SK-N-SH treated with all-trans-retinoic acid at 6 μM for 48 hours (cell line): ENCODE measurements at regions not wholly inside any gene's neighbourhood (a gene's known extent, or its start where the extent isn't known, plus 50 kb on each side); places are given as distances from the start of the nearest gene placed in this dataset.

Experiments
- ATAC-seq: fragments of 200-7000 bp; cut with Tn5 transposase; 3 replicates; pipeline ENCODE4 v1.9.1; 2020; ENCODE audit warnings: mild to moderate bottlenecking, moderate library complexity
- ARNTL ChIP-seq: fragments of 450-650 bp; formaldehyde crosslinking; IDR thresholded peaks from 2 replicates; pipeline ENCODE4 v1.5.0; 2020; ENCODE audit warnings: low read depth, mild to moderate bottlenecking, moderate library complexity, borderline replicate concordance
- BACH2 ChIP-seq: fragments of 250-450 bp; sonication (Bioruptor Pico); IDR thresholded peaks from 2 replicates; pipeline ENCODE4 v1.9.0; 2021; ENCODE audit warnings: mild to moderate bottlenecking, borderline replicate concordance
- CSDC2 ChIP-seq: fragments of 250-450 bp; sonication (Bioruptor Pico); IDR thresholded peaks from 2 replicates; pipeline ENCODE4 v1.5.0; 2020; ENCODE audit warnings: mild to moderate bottlenecking, moderate library complexity
- ESRRG ChIP-seq: fragments of 250-450 bp; sonication (Bioruptor Pico); IDR thresholded peaks from 2 replicates; pipeline ENCODE4 v1.6.1; 2021; ENCODE audit warnings: mild to moderate bottlenecking
- GLIS3 ChIP-seq: fragments of 250-450 bp; sonication (Bioruptor Pico); IDR thresholded peaks from 2 replicates; pipeline ENCODE4 v1.5.0; 2020; ENCODE audit warnings: mild to moderate bottlenecking, moderate library complexity
- ISL1 ChIP-seq: fragments of 250-450 bp; sonication (Bioruptor Pico); IDR thresholded peaks from 2 replicates; pipeline ENCODE4 v2.1.2; 2022; ENCODE audit warnings: mild to moderate bottlenecking, moderate library complexity
- OSR1 ChIP-seq: fragments of 250-450 bp; sonication (Bioruptor Pico); IDR thresholded peaks from 2 replicates; pipeline ENCODE4 v1.8.0; 2022; ENCODE audit warnings: moderate library complexity, mild to moderate bottlenecking, inconsistent platforms
- PPARA ChIP-seq: fragments of 250-450 bp; sonication (Bioruptor Pico); IDR thresholded peaks from 2 replicates; pipeline ENCODE4 v1.5.0; 2020; ENCODE audit warnings: mild to moderate bottlenecking, borderline replicate concordance
- RARB ChIP-seq: fragments of 250-450 bp; sonication (Bioruptor Pico); IDR thresholded peaks from 2 replicates; pipeline ENCODE4 v1.8.0; 2021; ENCODE audit warnings: mild to moderate bottlenecking, moderate library complexity
- SNAI2 ChIP-seq: fragments of 250-450 bp; sonication (Bioruptor Pico); IDR thresholded peaks from 2 replicates; pipeline ENCODE4 v1.5.0; 2020; ENCODE audit warnings: mild to moderate bottlenecking, moderate library complexity
- TCF4 ChIP-seq: fragments of 250-450 bp; sonication (Bioruptor Pico); IDR thresholded peaks from 2 replicates; pipeline ENCODE4 v1.8.0; 2021; ENCODE audit warnings: mild to moderate bottlenecking, moderate library complexity, borderline replicate concordance
- ZC3H10 ChIP-seq: fragments of 250-450 bp; sonication (Bioruptor Pico); IDR thresholded peaks from 2 replicates; pipeline ENCODE4 v1.5.1; 2021; ENCODE audit warnings: mild to moderate bottlenecking, moderate library complexity
- ZFP3 ChIP-seq: fragments of 250-450 bp; sonication (Bioruptor Pico); IDR thresholded peaks from 2 replicates; pipeline ENCODE4 v1.5.0; 2020; ENCODE audit warnings: mild to moderate bottlenecking, moderate library complexity
- ZNF565 ChIP-seq: fragments of 450-650 bp; formaldehyde crosslinking; conservative IDR thresholded peaks from 2 replicates; pipeline ENCODE4 v1.5.0; 2020; ENCODE audit warnings: low read depth, mild to moderate bottlenecking, moderate library complexity
- ZNF8 ChIP-seq: fragments of 450-650 bp; formaldehyde crosslinking; IDR thresholded peaks from 2 replicates; pipeline ENCODE4 v1.5.0; 2020; ENCODE audit warnings: mild to moderate bottlenecking, moderate library complexity
- TF ChIP-seq, protein P1 (sequence below): fragments of 250-450 bp; sonication (Bioruptor Pico); IDR thresholded peaks from 2 replicates; pipeline ENCODE4 v1.5.1; 2020; ENCODE audit warnings: low read depth, mild to moderate bottlenecking, moderate library complexity
- TF ChIP-seq, protein P2 (sequence below): fragments of 250-450 bp; sonication (Bioruptor Pico); IDR thresholded peaks from 2 replicates; pipeline ENCODE4 v1.8.0; 2021; ENCODE audit warnings: low read depth, mild to moderate bottlenecking, moderate library complexity, borderline replicate concordance
- TF ChIP-seq, protein P3 (sequence below): fragments of 250-450 bp; sonication (Bioruptor Pico); IDR thresholded peaks from 2 replicates; pipeline ENCODE4 v1.8.0; 2020; ENCODE audit warnings: mild to moderate bottlenecking, moderate library complexity, borderline replicate concordance
- TF ChIP-seq, protein P4 (sequence below): fragments of 250-450 bp; sonication (Bioruptor Pico); IDR thresholded peaks from 2 replicates; pipeline ENCODE4 v1.5.0; 2020; ENCODE audit warnings: mild to moderate bottlenecking, moderate library complexity
- TF ChIP-seq, protein P5 (sequence below): fragments of 250-450 bp; sonication (Bioruptor Pico); IDR thresholded peaks from 2 replicates; pipeline ENCODE4 v1.5.1; 2021; ENCODE audit warnings: mild to moderate bottlenecking, moderate library complexity

DNA sequence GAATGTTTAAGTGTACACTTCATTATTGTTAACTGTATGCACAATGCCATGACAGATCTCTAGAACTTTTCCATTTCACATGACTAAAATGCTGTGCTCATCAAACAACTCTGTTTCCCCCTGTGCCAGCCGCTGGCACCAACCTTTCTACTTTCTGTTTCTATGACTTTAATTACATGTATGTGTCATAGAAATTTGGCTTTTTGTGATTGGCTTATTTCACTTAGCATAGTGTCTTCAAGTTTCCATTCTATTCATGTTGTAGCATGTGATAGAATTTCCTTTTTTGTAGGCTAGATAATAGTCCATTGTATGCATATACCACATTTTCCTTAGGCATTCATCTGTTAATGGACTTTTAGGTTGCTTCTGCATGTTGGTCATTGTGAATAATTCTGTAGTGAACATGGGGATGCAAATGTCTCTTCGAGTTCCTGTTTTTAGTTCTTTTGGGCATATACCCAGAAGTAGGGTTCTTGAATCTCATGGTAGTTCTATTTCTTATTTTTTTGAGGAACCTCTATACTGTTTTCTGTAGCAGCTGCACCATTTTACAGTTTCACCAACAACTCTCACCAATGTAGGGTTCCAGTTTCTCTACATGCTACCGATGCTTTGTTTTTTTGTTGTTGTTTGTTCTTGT lies 184.4 kb upstream of the DMRT1 start (continued):
- TF ChIP-seq, protein P1, sequence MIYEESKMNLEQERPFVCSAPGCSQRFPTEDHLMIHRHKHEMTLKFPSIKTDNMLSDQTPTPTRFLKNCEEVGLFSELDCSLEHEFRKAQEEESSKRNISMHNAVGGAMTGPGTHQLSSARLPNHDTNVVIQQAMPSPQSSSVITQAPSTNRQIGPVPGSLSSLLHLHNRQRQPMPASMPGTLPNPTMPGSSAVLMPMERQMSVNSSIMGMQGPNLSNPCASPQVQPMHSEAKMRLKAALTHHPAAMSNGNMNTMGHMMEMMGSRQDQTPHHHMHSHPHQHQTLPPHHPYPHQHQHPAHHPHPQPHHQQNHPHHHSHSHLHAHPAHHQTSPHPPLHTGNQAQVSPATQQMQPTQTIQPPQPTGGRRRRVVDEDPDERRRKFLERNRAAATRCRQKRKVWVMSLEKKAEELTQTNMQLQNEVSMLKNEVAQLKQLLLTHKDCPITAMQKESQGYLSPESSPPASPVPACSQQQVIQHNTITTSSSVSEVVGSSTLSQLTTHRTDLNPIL = no peak
- TF ChIP-seq PPARA (CRISPR knock-in tag) (no peak), ARNTL (CRISPR knock-in tag) (no peak), GLIS3 (CRISPR knock-in tag) (no peak), CSDC2 (CRISPR knock-in tag) (no peak)
- TF ChIP-seq, protein P2, sequence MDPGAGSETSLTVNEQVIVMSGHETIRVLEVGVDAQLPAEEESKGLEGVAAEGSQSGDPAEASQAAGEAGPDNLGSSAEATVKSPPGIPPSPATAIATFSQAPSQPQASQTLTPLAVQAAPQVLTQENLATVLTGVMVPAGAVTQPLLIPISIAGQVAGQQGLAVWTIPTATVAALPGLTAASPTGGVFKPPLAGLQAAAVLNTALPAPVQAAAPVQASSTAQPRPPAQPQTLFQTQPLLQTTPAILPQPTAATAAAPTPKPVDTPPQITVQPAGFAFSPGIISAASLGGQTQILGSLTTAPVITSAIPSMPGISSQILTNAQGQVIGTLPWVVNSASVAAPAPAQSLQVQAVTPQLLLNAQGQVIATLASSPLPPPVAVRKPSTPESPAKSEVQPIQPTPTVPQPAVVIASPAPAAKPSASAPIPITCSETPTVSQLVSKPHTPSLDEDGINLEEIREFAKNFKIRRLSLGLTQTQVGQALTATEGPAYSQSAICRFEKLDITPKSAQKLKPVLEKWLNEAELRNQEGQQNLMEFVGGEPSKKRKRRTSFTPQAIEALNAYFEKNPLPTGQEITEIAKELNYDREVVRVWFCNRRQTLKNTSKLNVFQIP = no peak
- TF ChIP-seq, all 23 proteins: peak for 0

DNA sequence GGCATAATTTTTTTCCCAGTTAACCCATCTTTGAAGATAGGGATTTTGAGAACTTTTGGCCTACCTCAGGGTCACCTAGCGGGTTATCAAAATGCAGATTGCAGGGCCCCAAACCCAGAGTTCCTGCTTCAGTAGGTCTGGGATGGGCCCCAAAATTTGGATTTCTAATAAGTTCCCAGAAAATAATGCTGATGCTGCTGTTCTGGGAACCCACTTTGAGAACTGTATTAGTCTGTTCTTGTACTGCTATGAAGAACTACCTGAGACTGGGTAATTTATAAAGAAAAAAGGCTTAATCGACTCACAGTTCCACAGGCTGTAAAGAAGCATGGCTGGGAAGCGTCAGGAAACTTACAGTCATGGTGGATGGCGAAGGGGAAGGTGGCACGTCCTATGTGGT lies 182.2 kb upstream of the DMRT1 start:
- no peak for TF ChIP-seq ZFP3 (CRISPR knock-in tag)
- TF ChIP-seq TCF4 (CRISPR knock-in tag) = no peak
- TF ChIP-seq ARNTL (CRISPR knock-in tag) = no peak
- TF ChIP-seq PPARA (CRISPR knock-in tag) = no peak
- no peak for TF ChIP-seq SNAI2 (CRISPR knock-in tag)
- TF ChIP-seq, protein P3, sequence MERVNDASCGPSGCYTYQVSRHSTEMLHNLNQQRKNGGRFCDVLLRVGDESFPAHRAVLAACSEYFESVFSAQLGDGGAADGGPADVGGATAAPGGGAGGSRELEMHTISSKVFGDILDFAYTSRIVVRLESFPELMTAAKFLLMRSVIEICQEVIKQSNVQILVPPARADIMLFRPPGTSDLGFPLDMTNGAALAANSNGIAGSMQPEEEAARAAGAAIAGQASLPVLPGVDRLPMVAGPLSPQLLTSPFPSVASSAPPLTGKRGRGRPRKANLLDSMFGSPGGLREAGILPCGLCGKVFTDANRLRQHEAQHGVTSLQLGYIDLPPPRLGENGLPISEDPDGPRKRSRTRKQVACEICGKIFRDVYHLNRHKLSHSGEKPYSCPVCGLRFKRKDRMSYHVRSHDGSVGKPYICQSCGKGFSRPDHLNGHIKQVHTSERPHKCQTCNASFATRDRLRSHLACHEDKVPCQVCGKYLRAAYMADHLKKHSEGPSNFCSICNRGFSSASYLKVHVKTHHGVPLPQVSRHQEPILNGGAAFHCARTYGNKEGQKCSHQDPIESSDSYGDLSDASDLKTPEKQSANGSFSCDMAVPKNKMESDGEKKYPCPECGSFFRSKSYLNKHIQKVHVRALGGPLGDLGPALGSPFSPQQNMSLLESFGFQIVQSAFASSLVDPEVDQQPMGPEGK (CRISPR knock-in tag) = no peak
- no peak for TF ChIP-seq ZC3H10
- TF ChIP-seq BACH2 (CRISPR knock-in tag) = no peak
- TF ChIP-seq, protein P4, sequence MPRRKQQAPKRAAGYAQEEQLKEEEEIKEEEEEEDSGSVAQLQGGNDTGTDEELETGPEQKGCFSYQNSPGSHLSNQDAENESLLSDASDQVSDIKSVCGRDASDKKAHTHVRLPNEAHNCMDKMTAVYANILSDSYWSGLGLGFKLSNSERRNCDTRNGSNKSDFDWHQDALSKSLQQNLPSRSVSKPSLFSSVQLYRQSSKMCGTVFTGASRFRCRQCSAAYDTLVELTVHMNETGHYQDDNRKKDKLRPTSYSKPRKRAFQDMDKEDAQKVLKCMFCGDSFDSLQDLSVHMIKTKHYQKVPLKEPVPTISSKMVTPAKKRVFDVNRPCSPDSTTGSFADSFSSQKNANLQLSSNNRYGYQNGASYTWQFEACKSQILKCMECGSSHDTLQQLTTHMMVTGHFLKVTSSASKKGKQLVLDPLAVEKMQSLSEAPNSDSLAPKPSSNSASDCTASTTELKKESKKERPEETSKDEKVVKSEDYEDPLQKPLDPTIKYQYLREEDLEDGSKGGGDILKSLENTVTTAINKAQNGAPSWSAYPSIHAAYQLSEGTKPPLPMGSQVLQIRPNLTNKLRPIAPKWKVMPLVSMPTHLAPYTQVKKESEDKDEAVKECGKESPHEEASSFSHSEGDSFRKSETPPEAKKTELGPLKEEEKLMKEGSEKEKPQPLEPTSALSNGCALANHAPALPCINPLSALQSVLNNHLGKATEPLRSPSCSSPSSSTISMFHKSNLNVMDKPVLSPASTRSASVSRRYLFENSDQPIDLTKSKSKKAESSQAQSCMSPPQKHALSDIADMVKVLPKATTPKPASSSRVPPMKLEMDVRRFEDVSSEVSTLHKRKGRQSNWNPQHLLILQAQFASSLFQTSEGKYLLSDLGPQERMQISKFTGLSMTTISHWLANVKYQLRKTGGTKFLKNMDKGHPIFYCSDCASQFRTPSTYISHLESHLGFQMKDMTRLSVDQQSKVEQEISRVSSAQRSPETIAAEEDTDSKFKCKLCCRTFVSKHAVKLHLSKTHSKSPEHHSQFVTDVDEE (CRISPR knock-in tag) = no peak
- TF ChIP-seq RARB (CRISPR knock-in tag) = no peak
- no peak for TF ChIP-seq CSDC2 (CRISPR knock-in tag)
- TF ChIP-seq ISL1 = no peak
- no peak for TF ChIP-seq ZNF8
- TF ChIP-seq GLIS3 (CRISPR knock-in tag) = no peak
- TF ChIP-seq, protein P5, sequence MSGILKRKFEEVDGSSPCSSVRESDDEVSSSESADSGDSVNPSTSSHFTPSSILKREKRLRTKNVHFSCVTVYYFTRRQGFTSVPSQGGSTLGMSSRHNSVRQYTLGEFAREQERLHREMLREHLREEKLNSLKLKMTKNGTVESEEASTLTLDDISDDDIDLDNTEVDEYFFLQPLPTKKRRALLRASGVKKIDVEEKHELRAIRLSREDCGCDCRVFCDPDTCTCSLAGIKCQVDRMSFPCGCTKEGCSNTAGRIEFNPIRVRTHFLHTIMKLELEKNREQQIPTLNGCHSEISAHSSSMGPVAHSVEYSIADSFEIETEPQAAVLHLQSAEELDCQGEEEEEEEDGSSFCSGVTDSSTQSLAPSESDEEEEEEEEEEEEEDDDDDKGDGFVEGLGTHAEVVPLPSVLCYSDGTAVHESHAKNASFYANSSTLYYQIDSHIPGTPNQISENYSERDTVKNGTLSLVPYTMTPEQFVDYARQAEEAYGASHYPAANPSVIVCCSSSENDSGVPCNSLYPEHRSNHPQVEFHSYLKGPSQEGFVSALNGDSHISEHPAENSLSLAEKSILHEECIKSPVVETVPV = no peak
- no peak for TF ChIP-seq ESRRG (CRISPR knock-in tag)
- TF ChIP-seq OSR1 (CRISPR knock-in tag) = no peak
- TF ChIP-seq, protein P1 = no peak
- TF ChIP-seq, all 23 proteins: peak for 0
- ATAC-seq = no peak

DNA sequence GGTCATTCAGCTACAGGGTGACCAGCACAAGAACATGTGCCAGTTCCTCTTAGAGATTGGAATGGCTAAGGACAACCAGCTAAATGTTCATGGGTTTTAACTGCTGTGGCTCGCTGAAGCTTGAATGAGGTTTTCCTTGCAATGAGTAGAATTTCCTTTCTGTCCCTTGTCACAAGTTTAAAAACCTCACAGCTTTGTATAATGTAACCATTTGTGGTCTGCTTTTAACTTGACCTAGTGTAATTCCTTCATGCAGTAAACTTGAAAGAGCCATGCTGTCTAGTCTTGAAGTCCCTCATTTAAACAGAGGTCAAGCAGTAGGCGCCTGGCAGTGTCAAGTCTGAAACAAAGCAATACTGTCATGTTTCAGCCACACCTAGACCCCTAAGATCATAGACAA lies 181.3 kb upstream of the DMRT1 start:
- ATAC-seq = no peak
- TF ChIP-seq TCF4 (CRISPR knock-in tag) = no peak
- TF ChIP-seq GLIS3 (CRISPR knock-in tag) = no peak
- no peak for TF ChIP-seq ZNF8
- no peak for TF ChIP-seq ZFP3 (CRISPR knock-in tag)
- TF ChIP-seq, protein P2 = no peak
- TF ChIP-seq ZNF565 = no peak
- no peak for TF ChIP-seq ARNTL (CRISPR knock-in tag)
